Mesenchymal stem cell (in vitro differentiated cells and primary cell): ENCODE measurements at regions not wholly inside any gene's neighbourhood (a gene's known extent, or its start where the extent isn't known, plus 50 kb on each side); places are given as distances from the start of the nearest gene placed in this dataset.

Experiments
- DNase-seq: peaks from one replicate; pipeline ENCODE4 v3.0.0-alpha.2; 2013
- H2AFZ ChIP-seq: one replicate; pipeline ENCODE4 v1.6.1; 2013; ENCODE audit warnings: low read depth, mild to moderate bottlenecking, control low read depth, inconsistent platforms, low read length, moderate library complexity
- H2AK5ac ChIP-seq: 2 replicates; pipeline ENCODE4 v1.6.1; 2013; ENCODE audit warnings: low read length, moderate library complexity, mild to moderate bottlenecking, inconsistent platforms; ENCODE audit not compliant: severe bottlenecking
- H2BK120ac ChIP-seq: one replicate; pipeline ENCODE4 v1.6.1; 2013; ENCODE audit warnings: low read depth, mild to moderate bottlenecking, inconsistent platforms, low read length, moderate library complexity
- H2BK12ac ChIP-seq, 2 experiments: one replicate each; pipeline ENCODE4 v1.6.1; 2013; ENCODE audit warnings: inconsistent platforms in 2 of 2, low read length in 2 of 2, mild to moderate bottlenecking in 2 of 2, moderate library complexity in 2 of 2, control low read depth in 1 of 2
- H2BK15ac ChIP-seq: one replicate; pipeline ENCODE4 v1.6.1; 2013; ENCODE audit warnings: mild to moderate bottlenecking, low read depth, inconsistent platforms; ENCODE audit not compliant: poor library complexity, severe bottlenecking
- H2BK5ac ChIP-seq: 2 replicates; pipeline ENCODE4 v1.6.1; 2013; ENCODE audit warnings: low read depth, mild to moderate bottlenecking, low read length, control low read depth, inconsistent platforms; ENCODE audit not compliant: poor library complexity, severe bottlenecking
- H3K14ac ChIP-seq, 2 experiments: one replicate each; pipeline ENCODE4 v1.6.1; 2013; ENCODE audit warnings: inconsistent platforms in 2 of 2, low read length in 2 of 2, control low read depth in 1 of 2, mild to moderate bottlenecking in 1 of 2, moderate library complexity in 1 of 2
- H3K18ac ChIP-seq, 2 experiments: one replicate each; pipeline ENCODE4 v1.6.1; 2013; ENCODE audit warnings: inconsistent platforms in 2 of 2, low read length in 2 of 2, control low read depth in 1 of 2, low read depth in 1 of 2, mild to moderate bottlenecking in 1 of 2
- H3K23ac ChIP-seq, 2 experiments: one replicate each; pipeline ENCODE4 v1.6.1; 2013; ENCODE audit warnings: inconsistent platforms in 2 of 2, low read length in 2 of 2, mild to moderate bottlenecking in 2 of 2, moderate library complexity in 2 of 2, control low read depth in 1 of 2
- H3K27ac ChIP-seq: 2 replicates; pipeline ENCODE4 v1.5.1; 2013; ENCODE audit warnings: mild to moderate bottlenecking, moderate library complexity, low read length, control low read depth, inconsistent platforms; ENCODE audit not compliant: poor library complexity, severe bottlenecking
- H3K27me3 ChIP-seq, 2 experiments: 2 replicates each; pipeline versions ENCODE4 v1.6.1 to v1.7.0; 2013; ENCODE audit warnings: low read length in 2 of 2, mild to moderate bottlenecking in 2 of 2, moderate library complexity in 2 of 2, control low read depth in 1 of 2, inconsistent platforms in 1 of 2; ENCODE audit not compliant: control insufficient read depth in 1 of 2, insufficient read depth in 1 of 2
- H3K36me3 ChIP-seq, 2 experiments: 2 replicates each; pipeline versions ENCODE4 v1.6.1 to v1.7.0; 2013; ENCODE audit warnings: low read length in 2 of 2, control low read depth in 1 of 2, inconsistent platforms in 1 of 2, low read depth in 1 of 2, mild to moderate bottlenecking in 1 of 2; ENCODE audit not compliant: insufficient read depth in 2 of 2, control insufficient read depth in 1 of 2
- H3K4ac ChIP-seq, 2 experiments: one replicate each; pipeline ENCODE4 v1.6.1; 2013; ENCODE audit warnings: inconsistent platforms in 2 of 2, low read length in 2 of 2, mild to moderate bottlenecking in 2 of 2, moderate library complexity in 2 of 2, control low read depth in 1 of 2, low read depth in 1 of 2
- H3K4me1 ChIP-seq: 2 replicates; pipeline ENCODE4 v1.6.1; 2013; ENCODE audit warnings: low read depth, low read length, control low read depth; ENCODE audit not compliant: control insufficient read depth, insufficient read depth
- H3K4me2 ChIP-seq: 2 replicates; pipeline ENCODE4 v1.6.1; 2013; ENCODE audit warnings: low read length, mild to moderate bottlenecking, inconsistent platforms; ENCODE audit not compliant: poor library complexity, severe bottlenecking
- H3K4me3 ChIP-seq, 2 experiments: 2 replicates each; pipeline versions ENCODE4 v1.5.1 to v1.7.0; 2013; ENCODE audit warnings: low read length in 2 of 2, mild to moderate bottlenecking in 2 of 2, control low read depth in 1 of 2, low read depth in 1 of 2; ENCODE audit not compliant: insufficient read depth in 1 of 2
- H3K79me1 ChIP-seq: replicated peaks from 2 replicates; pipeline ENCODE4 v1.6.1; 2013; ENCODE audit warnings: mild to moderate bottlenecking, control low read depth, low read length, inconsistent platforms; ENCODE audit not compliant: poor library complexity, severe bottlenecking
- H3K9ac ChIP-seq: 2 replicates; pipeline ENCODE4 v1.7.0; 2013; ENCODE audit warnings: mild to moderate bottlenecking, low read length, moderate library complexity
- H3K9me3 ChIP-seq: 2 replicates; pipeline ENCODE4 v1.7.0; 2013; ENCODE audit warnings: mild to moderate bottlenecking, low read length; ENCODE audit not compliant: control insufficient read depth
- H4K8ac ChIP-seq: one replicate; pipeline ENCODE4 v1.6.1; 2013; ENCODE audit warnings: inconsistent platforms, mild to moderate bottlenecking, low read length, moderate library complexity
- H4K91ac ChIP-seq: one replicate; pipeline ENCODE4 v1.6.1; 2013; ENCODE audit warnings: mild to moderate bottlenecking, low read length, inconsistent platforms
- WGBS: methylation state at CpG from one replicate; pipeline ENCODE4 v1.1.7; 2013; ENCODE audit warnings: mixed read lengths; 5-methylcytosine and 5-hydroxymethylcytosine counted together

- Histone ChIP-seq H3K4ac (no peak overlapping the region), H3K79me1 (no peaks in the 10 kb centered on the region), H3K27ac (no peak overlapping the region), H3K4me1 (no peaks in the 10 kb centered on the region), H2BK120ac (no peak overlapping the region), H4K8ac (no peak overlapping the region), H3K23ac (no peak overlapping the region), H2BK15ac (no peak overlapping the region), H3K36me3 (no peaks in the 10 kb centered on the region), H3K4me2 (no peak overlapping the region), H3K9me3 (no peaks in the 10 kb centered on the region), H3K18ac (no peak overlapping the region), H2AK5ac (no peak overlapping the region), H3K9ac (no peak overlapping the region), H2BK12ac (no peak overlapping the region), H4K91ac (no peak overlapping the region), H3K4me3 (no peak overlapping the region), H2BK5ac (no peak overlapping the region), H3K14ac (no peak overlapping the region), H3K27me3 (peaks cover 0 to 38% of the 10 kb centered on the region in 2 experiments), H2AFZ (no peak overlapping the region)
- WGBS: 92% methylated on average over 2 of the region's 3 CpGs
- DNase-seq: no peak
Measured at GRCh38 chr19:32035626-32036025, 309.8 kb upstream of the ZNF507 start.

- Histone ChIP-seq H4K91ac (no peak overlapping the region), H3K4ac (no peak overlapping the region), H3K18ac (no peak overlapping the region), H3K14ac (no peak overlapping the region), H3K36me3 (no peaks in the 10 kb centered on the region), H3K4me1 (no peaks in the 10 kb centered on the region), H2BK15ac (no peak overlapping the region), H3K79me1 (no peaks in the 10 kb centered on the region), H3K23ac (no peak overlapping the region), H2AK5ac (no peak overlapping the region), H4K8ac (no peak overlapping the region), H3K4me3 (no peak overlapping the region), H2AFZ (no peak overlapping the region), H2BK12ac (no peak overlapping the region), H3K4me2 (no peak overlapping the region), H2BK5ac (no peak overlapping the region), H3K27ac (no peak overlapping the region), H3K27me3 (peaks cover 4 to 53% of the 10 kb centered on the region in 2 experiments), H2BK120ac (no peak overlapping the region), H3K9me3 (no peaks in the 10 kb centered on the region), H3K9ac (no peak overlapping the region)
- whole genome bisulfite sequencing: 66% methylated on average over 11 of the region's 13 CpGs
- DNase-seq: no peak
Measured at GRCh38 chr19:32038021-32038920, 307.1 kb upstream of the ZNF507 start.

GRCh38 chr19:32038961-32039360, 306.4 kb upstream of the ZNF507 start:
- Histone ChIP-seq H3K9ac (no peak overlapping the region), H3K4me3 (no peak overlapping the region)

GRCh38 chr19:32039440-32039839, 306.0 kb upstream of the ZNF507 start:
- Histone ChIP-seq H2BK120ac (no peak overlapping the region), H2AK5ac (no peak overlapping the region), H2BK5ac (no peak overlapping the region), H3K4me3 (no peak overlapping the region), H3K9me3 (no peaks in the 10 kb centered on the region), H2BK12ac (no peak overlapping the region), H3K4me1 (no peaks in the 10 kb centered on the region), H3K4me2 (no peak overlapping the region), H2BK15ac (no peak overlapping the region), H3K27ac (no peak overlapping the region), H4K91ac (no peak overlapping the region), H3K79me1 (no peaks in the 10 kb centered on the region), H3K4ac (no peak overlapping the region), H3K27me3 (peaks cover 4 to 62% of the 10 kb centered on the region in 2 experiments), H3K14ac (no peak overlapping the region), H3K23ac (no peak overlapping the region), H3K9ac (no peak overlapping the region), H4K8ac (no peak overlapping the region), H3K36me3 (no peaks in the 10 kb centered on the region), H2AFZ (no peak overlapping the region), H3K18ac (no peak overlapping the region)
- 89% methylated on average over 13 of the region's 13 CpGs for WGBS
- no peak for DNase-seq

More at GRCh38 chr19:32038961-32039360, 306.4 kb upstream of the ZNF507 start:
- Histone ChIP-seq H3K36me3 (no peaks in the 10 kb centered on the region), H2BK5ac (no peak overlapping the region), H3K14ac (no peak overlapping the region), H2AK5ac (no peak overlapping the region), H3K4me1 (no peaks in the 10 kb centered on the region), H2BK12ac (no peak overlapping the region), H3K27ac (no peak overlapping the region), H4K91ac (no peak overlapping the region), H3K9me3 (no peaks in the 10 kb centered on the region), H2AFZ (no peak overlapping the region), H2BK15ac (no peak overlapping the region), H3K4me2 (no peak overlapping the region), H3K79me1 (no peaks in the 10 kb centered on the region), H4K8ac (no peak overlapping the region), H3K18ac (no peak overlapping the region), H3K27me3 (peaks cover 4 to 59% of the 10 kb centered on the region in 2 experiments), H3K4ac (no peak overlapping the region), H2BK120ac (no peak overlapping the region), H3K23ac (no peak overlapping the region)
- WGBS: 61% methylated on average over 4 of the region's 6 CpGs
- no peak for DNase-seq
